ENCODE measurements at regions not wholly inside any gene's neighbourhood (a gene's known extent, or its start where the extent isn't known, plus 50 kb on each side); places are given as distances from the start of the nearest gene placed in this dataset.

- TF ChIP-seq CTCF (IDR thresholded peaks at IDR 0.05; ENCODE audit: poor library complexity) (no peak), EZH2phosphoT487 (IDR thresholded peaks at IDR 0.05; ENCODE audit: low read depth, severe bottlenecking, unreplicated experiment) (no peak), EZH2 (IDR thresholded peaks at IDR 0.05; ENCODE audit: borderline replicate concordance) (no peak)
Observed at GRCh38 chr6:84517741-84518530, 246.5 kb downstream of the TBX18 start.

All from hepatocyte (in vitro differentiated cells).